ENCODE measurements at regions not wholly inside any gene's neighbourhood (a gene's known extent, or its start where the extent isn't known, plus 50 kb on each side); places are given as distances from the start of the nearest gene placed in this dataset.

DNA sequence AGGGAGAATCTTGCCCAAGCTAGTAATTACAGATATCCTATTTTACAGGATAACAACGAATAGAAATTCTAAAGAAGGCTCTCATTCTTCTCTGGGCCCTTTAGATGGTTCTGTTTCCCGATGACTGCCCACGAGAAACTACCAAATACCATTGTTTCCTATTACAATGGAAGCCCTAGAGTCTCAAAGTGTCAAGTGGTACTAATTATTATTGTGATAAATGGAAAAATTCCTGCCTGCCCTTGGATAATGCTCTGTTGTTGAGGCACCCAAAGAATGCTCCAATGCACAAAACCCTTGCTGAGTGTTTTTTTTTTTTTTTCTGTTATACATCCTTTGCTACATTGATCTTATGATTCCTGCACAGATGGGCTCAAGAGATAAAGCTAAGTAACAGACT lies 504.5 kb downstream of the XPNPEP1 start:
- TF ChIP-seq, protein P1, sequence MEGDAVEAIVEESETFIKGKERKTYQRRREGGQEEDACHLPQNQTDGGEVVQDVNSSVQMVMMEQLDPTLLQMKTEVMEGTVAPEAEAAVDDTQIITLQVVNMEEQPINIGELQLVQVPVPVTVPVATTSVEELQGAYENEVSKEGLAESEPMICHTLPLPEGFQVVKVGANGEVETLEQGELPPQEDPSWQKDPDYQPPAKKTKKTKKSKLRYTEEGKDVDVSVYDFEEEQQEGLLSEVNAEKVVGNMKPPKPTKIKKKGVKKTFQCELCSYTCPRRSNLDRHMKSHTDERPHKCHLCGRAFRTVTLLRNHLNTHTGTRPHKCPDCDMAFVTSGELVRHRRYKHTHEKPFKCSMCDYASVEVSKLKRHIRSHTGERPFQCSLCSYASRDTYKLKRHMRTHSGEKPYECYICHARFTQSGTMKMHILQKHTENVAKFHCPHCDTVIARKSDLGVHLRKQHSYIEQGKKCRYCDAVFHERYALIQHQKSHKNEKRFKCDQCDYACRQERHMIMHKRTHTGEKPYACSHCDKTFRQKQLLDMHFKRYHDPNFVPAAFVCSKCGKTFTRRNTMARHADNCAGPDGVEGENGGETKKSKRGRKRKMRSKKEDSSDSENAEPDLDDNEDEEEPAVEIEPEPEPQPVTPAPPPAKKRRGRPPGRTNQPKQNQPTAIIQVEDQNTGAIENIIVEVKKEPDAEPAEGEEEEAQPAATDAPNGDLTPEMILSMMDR (IDR thresholded peaks at IDR 0.05) = no peak
- TF ChIP-seq POLR2A (IDR thresholded peaks at IDR 0.05) = no peak

Measured in upper lobe of left lung (tissue), 4 donors.